HG02981 (cell line): ENCODE measurements at regions not wholly inside any gene's neighbourhood (a gene's known extent, or its start where the extent isn't known, plus 50 kb on each side); places are given as distances from the start of the nearest gene placed in this dataset.

ENCODE experiments used
- ATAC-seq: cut with Tn5 transposase; IDR thresholded peaks from one replicate; pipeline ENCODE4 v1.9.1; 2021; ENCODE audit warnings: mild to moderate bottlenecking, moderate library complexity; ENCODE audit not compliant: unreplicated experiment

DNA sequence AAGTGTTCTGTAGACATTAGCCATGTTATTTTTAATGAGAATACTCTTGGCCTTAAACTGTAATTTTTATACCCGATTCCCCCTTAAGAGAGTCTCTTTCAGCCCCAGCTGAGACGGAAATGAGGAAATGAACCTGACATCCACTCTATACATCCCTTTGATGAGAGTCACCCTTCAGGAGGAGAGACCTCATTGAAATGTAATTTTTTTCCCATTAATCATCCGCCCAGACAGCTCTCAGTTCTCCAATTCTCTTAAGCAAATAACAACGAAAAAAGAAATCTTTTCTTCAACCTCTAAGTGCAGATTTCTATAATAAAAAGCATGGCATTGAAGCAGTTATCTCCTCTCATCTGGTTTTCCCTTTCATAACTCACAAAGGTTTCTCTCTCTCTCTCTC, 243.8 kb upstream of the PMEPA1 start:
- ATAC-seq, result no peak

DNA sequence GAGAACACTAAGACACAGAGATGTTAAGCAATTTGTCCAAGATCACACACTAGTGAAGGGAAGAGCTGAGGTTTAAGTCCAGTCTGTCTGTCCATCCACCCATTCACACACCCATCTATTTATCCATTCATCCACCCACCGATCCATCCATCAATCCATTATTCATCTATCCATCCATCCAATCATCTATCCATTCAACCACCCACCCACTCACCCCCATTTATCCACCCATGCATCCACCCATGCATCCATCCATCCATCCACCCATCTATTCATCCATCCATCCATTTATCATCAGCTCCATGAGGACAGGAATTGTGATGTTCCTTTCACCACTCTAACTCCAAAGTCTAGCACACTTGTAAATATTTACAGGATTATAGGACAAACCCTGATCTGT, 242.3 kb upstream of the PMEPA1 start:
- ATAC-seq, result no peak

DNA sequence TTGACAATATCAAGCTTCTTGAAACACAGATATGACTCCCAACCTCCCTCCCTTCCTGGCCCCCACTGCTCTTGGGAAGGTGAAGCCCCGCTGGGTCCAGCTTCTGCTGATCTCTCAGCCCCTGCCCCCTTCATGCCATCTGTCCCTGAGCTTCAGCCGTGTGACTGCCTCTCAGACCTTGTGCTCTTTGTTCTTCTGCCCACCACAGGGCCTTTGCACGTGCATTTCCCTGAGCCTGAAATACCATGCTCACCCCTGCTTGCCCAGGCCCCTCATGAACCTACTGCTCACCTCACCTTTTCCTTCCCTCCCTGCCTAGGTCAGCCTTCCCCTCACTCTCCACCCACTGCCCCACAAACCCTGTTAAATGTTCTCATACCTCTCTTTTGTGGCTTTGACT, 241.7 kb upstream of the PMEPA1 start:
- no peak for ATAC-seq

DNA sequence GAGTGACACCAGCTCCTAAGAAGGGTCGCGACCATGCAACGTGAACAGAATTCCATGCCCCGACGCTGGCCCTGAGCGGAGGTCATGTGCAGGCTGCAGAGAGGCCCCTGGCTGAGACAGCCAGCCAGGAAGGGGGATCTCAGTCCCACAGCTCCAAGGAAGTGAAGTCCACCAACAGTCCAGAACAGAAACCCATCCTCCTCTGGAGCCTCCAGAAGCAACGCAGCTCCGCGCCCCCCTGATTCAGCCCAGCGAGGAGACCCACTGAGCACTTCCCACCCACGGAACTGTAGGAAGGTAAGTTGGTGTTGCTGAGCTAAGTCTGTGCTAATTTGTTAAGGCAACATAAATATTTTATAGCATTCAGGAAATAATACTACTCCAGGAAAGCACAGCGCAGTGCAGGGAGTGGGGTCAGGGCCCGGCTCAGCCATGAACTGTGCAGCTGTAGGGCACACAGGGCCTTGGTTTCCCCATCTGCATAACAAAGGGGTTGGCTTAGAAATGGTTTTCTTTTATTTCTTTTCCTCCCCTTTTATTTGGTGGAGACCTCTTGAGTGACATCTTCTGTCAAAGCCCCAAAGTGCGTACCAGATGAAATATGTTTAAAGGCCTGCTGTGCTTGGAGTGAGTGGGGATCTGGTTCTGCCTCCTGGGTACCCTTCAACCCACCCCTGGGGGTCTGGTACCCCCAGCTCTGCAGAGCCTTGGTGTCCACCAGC, 241.1 kb upstream of the PMEPA1 start:
- ATAC-seq, result no peak

DNA sequence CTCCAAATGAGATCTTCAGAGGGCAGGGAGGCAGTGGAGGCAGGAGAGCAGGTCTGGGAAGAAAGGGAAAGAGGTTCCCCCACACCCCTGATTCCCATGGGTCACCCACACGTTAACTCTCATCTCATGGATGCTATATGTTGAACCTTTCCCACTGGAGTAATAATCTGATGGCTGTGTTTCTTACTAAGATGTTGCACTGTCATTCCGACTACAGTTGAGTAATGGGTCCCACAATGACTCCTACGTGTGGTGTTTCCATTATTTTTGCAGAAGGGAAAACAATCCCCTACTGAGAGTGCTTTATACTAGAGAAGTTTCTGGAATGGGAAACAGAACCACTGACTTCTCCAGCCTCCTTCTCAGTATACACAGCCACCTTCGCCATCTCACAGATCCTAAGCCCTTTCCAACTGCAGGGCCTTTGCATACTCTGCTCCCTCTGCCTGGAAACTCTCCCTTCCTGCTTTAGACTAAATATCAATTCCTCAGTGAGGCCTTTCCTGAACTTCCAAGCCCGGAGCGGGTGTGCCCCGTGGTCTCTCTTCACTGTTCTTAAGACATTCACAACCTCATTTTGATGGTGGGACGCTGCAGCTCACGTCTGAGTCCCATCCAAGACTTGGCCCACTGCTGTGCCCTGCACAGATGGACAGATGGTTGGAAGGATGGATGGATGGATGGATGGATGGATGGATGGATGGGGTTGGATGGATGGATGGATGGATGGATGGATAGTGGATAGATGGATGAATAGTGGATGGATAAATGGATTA, 238.6 kb upstream of the PMEPA1 start:
- no peak for ATAC-seq

DNA sequence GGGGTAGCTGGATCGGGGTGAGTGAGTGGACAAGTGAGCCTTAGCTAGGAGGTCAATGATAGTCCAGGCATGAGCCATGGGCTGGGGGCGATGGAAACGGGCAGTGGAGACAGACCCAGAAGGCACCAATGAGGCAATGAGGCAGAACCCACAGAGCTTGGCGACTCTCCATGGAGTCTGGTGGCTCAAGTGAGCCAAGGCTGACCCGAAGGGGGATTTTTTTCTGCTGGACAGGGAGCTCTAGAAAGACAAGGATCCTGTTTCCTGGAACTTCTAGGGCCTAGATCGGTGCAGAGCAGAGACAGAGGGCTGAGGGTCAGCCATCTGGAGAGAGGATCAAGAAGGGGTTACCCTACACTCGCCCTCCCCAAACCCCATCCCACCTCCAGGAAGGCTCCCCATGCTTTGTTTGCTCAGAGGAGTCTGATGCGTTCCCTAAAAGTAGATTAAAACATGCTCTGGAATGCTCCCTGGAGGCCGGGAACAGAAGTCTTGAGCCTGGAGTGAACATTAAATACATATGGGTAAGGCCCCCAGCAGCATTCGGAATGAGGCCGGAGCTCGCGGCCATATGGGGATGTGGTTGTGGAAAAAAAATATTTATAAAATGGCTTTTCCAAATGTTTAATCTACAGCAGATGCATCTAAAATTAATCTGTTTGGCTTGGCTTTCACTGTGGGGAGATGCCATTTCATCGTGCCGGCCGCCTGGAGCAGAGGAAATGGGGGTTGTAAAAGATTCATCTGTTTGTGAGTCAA, 237.8 kb upstream of the PMEPA1 start:
- ATAC-seq, result no peak

DNA sequence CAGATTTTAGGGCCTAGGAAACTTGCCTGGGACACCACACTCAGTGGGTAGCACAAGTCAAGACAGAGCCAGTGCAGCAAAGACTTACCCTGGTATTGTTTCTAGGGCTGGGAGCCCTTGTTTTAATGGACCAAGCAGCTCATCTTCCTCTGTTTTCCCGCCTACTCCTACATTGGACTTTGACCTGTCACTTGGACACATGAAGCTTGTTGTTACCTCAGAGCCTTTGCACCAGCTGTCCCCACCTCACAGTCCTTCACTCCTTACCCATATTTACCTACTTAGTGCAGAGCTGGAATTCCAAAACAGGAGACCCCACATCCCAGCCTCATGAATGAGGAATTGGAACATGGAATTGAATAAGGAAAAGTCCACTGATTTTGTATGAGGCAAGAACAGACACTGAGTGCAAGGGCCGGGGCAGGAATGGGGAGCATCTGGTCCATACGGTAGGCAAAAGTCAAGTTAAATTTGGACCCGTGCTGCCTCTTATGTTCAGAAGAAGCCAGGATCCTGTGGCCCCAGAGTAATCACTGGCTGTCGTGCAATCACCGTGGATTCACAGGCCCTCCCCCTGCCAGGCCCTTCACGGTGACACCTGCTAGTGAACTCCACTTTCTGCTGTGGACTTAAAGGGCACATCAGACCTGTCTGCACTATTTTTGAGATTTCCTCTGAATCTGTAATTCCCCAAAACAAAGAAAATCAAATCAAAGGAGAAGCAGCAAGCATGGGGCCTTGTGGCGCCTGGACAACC, 236.9 kb upstream of the PMEPA1 start:
- ATAC-seq, result no peak

DNA sequence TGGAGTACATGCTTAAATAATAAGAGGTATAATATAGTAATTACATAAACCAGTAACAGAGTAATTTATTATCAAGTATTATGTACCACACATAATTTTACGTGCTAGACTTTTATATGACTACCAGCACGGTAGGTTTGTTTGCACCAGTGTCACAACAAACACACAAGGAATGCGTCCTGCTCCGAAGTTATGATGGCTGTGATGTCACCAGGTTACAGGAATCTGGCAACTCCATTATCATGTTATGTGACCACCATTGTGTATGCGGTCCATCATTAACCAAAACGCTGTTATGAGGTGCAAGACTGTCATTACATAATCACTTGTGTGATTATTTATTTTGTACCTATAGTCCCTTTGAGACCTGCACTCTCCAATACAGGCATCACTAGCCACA, 235.2 kb upstream of the PMEPA1 start:
- ATAC-seq, result no peak

DNA sequence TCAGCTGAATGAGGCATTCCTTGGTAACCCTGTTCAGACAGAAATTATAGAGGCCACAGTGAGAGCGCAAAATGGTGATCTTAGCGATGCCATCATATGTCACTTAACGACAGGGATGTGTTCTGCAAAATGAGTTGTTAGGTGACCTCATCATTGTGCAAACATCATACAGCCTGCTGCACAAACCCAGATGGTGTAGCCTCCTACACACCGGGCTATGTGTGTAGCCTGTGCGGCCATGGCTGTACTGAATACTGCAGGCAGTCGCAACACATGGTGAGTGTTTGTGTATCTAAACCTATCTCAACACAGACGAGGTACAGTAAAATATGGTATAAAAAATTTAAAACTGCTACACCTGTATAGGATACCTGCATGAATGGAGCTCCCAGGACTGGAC, 234.1 kb upstream of the PMEPA1 start:
- ATAC-seq, result no peak

DNA sequence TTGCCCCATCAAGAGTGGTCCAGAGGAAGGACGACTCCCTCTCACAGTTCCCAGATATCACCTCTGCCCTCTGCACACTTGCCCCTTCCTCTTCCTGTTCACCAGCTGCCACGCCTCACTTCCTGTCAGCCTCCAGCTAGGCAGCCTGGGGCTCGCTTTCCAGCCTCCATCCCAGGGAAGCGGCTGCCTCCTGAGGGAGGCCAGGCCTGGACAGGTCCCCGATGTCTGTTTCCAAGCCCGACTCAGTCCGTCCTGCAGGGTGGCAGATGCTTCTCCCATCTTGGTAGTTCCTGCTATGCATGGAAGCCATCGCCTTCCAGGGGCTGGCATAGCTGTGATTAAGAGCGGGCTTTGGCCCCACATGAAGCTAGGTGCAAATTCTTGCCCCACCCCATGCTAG, 233.5 kb upstream of the PMEPA1 start:
- ATAC-seq, result no peak

DNA sequence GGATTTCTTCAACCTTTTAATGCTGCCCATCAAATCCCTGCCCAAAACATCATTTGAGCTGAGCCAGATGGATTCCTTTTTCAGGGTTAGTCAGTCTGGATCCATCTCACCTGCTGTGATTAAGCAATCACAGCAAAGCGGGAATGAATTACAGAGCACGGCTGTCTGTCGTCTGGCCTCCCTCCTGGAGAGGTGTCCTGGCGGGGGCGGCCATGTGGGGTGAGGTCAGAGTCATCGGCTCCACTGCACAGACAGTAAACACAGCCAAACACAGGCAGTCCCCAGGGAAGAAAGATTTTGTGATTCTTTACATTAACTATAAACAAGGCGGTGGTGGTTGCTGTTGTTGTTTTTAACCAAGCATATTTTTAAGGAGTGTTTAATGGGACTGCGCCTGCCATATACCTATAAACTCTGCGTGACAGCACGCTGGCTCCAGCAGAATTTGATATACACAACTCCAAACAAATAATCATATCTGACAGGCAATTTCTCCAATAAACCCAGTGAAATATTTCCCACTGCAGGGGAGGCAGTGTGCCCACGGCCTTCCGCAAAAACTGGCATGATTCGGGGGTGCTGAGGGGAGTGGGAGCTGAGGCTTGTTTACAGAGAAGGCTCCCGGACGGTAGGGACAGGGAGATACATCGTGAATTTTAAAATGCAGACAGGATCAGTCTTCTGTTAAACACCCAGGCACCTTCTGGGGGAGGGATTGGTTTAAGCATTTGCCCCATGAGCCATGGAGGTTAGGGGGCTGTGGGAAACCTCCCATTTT, 232.0 kb upstream of the PMEPA1 start:
- no peak for ATAC-seq

DNA sequence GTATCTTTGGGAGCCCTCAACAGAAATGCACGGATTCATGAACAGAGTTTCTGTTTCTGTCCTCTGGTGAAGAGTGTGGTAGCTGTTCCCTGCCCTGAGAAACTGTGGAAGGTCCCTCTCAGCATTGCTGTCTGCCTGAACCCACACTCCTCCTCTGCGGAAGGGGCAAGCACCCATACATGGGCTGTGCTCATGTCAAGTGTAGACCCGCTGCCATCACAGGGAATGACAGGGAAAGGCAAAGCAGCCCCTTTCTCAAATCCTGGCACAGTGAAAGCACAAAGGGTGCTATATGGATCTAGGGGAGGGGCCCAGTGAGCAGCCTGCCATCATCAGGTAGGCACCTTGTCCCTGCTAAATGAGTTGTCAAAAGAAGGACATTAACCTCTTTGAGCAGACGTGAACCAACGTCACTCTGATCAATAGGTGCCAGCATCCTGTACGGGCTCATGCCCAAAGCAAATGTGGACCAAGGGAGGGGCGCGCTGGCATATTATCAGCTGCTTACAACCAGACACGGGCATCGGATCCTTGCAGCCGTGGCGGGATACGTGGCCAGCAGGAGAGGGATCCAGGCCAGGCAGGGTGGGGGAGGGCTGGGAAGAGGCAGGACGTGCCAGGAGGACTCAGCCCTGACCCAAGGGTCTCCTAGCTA, 231.2 kb upstream of the PMEPA1 start:
- ATAC-seq, result no peak

DNA sequence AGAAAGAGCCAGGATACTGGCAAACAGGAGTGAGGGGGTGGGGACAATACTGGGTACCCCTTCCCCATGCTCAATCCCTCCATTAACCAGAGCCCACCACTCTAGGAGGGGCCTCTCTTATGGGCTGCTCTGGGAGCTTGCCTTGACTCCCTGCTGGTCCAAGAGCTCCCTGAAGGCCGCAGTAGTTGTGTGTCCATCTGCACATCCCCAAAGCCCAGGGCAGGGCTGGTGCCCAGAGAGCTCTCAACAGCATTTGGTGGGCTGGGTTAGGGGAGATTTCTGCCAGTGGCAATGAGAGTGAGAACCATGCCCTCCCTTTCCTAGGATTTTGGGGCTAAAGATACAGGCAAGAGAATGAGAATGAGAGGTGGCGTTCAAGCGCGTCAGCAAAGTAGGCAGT, 230.6 kb upstream of the PMEPA1 start:
- no peak for ATAC-seq

DNA sequence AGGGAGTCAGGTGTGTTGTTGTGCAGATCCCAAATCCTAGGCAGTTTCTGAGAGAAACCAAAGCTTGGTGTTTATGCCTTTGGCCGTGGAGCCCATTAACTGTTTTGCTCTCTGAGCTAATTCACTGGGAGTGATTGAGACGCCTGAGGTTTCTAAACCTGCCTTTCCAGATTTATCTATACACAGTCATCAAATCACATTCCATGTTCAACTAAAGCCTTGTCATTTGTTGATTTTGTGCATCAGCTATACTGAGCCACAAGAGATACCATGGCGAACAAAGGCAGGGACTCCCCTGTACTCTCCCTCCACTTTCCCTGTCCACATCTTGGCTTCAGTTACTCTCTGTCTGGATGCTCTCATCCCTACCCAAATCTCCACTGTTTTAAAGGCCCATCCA, 229.7 kb upstream of the PMEPA1 start:
- no peak for ATAC-seq

DNA sequence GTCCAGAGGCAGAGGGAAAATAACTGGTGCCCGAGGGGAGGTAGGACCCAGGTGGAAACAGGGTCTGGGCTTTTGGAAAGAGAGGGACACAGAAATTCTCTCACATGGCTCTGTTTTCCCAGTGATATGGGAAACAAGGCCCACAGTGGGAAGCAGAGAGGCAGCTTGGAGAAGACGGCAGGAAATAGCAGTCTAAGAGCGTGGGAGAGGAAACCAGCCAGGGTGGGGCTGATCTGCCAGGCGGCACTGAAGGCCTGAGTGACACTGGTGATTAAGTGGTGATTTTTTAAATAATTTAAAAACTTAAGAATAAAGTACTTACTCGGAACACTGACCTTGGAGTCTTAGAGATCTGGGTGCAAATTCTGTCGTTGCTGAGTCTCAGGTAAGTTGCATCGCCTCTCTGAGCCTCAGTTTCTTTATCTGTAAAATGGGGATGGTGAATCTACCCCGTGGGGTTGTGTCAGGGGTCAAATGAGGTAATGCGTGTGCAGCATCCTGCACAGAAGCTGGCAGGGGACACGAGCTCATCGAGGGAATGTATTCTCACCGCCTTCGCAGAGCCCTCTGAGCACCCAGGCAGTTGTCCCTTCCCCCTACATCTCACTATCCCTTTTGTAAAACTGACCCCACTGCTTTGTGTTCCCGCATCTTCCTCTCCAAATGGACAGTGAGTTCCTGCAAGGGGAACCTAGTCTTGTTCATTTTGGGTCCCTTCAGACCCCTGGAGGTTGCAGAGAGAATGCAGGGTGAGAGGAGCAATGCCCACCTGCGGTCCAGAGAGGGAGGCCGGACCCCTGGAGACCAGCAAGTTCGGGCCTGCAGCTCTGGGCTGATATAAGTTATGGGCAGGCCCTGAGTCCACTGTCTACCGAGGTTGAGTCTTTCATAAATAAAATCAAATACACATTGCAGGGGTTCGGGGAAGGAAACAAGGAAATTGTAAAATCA, 228.6 kb upstream of the PMEPA1 start:
- no peak for ATAC-seq

DNA sequence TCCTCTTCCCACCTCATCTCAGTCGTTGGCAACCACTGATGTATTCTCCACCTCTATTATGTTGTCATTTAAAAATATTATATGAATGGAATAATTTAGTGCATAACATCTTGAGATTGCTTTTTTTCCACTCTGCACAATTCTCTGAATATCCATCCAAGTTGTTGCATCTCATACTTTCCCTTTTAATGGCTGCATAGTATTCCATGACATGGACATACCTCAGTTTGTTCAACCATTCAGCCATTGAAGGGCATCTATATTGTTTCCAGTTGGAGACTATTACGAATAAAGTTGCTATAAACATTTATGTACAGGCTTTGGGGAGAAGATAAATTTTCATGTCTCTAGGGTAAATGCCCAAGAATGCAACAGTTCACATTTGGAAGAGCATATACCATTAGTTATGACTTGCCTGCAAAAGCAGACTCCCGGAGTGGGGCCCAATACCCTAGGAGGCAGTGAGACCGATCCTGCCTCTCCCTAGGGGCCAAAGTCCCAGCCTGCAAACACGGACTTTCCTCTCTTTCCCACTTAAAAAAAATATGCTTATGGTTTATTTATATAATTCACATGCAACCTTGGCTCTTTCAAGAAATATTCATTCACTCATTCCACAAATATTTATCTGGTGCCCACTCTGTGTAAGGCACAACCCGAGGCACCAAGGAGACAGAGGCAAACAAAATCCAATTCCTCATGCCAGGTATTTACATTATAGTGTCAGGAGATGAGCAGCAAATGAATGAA, 227.0 kb upstream of the PMEPA1 start:
- no peak for ATAC-seq

DNA sequence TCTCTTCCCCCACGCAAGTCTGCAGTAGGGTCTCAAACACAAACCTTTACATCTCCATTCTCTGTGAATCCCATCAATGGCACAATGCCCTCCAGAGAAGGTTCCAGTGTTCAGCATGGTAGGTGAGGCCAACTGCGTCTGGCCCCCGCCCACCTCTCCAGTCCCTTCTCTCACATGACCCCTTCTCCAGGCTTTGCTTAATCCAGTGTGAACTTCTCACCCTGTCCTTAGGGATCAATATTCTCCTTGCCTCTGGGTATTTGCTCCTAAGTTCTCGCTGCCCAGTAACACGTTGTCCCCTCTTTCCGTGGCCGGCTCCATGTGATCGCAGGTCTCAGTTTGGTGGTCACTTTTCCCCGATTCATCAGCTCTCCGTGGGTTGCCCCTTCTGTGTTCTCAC, 225.1 kb upstream of the PMEPA1 start:
- no peak for ATAC-seq
